ENCODE measurements at regions not wholly inside any gene's neighbourhood (a gene's known extent, or its start where the extent isn't known, plus 50 kb on each side); places are given as distances from the start of the nearest gene placed in this dataset.

DNA sequence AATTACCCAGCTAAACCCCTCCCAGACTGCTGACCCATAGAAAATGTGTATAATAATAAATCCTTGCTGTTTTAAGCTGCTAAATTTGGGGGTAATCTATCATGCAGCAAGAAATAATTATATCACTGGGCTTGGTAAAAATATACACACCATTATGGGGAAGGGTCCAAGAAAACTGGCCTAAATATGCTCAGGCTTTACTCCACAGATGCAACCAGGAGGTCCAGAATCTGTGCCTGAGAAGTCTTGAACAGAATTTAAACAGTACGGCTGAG, 102.5 kb upstream of the SLC44A1 start:
- no TSS peak for BruUV-seq (replicated peaks)
- intact Hi-C loops (cut with micrococcal nuclease), result no loop called here
- H3K27ac Mint-ChIP-seq (ENCODE audit: low read depth, unreplicated experiment), result no peak overlapping the region

DNA sequence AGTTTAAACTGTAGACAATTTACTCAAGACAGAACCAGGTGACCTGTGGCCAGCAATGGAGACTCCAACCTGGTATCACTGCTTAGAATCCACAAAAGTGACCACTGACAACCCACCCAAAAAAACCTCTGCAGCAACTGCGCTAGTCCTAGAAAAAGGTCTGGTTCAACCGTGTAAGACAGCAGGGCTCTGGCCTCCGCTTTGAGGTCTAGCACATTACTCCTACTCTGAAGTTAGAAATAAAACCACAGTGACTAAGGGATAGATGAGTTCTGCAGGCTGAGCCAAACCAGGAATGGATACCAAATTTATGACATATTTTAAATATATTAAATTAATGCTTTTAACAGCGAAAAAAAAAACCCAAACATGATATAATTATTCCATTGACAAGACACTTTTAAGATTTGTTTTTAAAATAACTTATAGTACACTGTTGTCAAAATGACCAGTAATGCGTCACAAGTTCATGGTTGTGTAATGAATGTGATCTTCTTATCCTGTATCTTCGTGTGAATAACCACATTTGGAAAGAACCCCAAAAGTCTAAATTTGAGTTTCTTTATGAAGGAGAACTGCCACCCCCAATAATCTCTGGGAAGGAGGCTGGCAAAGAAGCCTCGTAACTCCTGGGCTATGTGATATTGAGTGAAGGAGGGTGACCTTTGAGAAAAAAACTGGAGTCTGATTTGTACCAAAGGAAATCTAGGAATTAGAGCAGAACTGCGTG, 101.9 kb upstream of the SLC44A1 start:
- DNase-seq (ENCODE audit: unreplicated experiment), result no peak
- H3K4me3 Mint-ChIP-seq (ENCODE audit: unreplicated experiment), result no peak overlapping the region
- TF ChIP-seq, protein P1, sequence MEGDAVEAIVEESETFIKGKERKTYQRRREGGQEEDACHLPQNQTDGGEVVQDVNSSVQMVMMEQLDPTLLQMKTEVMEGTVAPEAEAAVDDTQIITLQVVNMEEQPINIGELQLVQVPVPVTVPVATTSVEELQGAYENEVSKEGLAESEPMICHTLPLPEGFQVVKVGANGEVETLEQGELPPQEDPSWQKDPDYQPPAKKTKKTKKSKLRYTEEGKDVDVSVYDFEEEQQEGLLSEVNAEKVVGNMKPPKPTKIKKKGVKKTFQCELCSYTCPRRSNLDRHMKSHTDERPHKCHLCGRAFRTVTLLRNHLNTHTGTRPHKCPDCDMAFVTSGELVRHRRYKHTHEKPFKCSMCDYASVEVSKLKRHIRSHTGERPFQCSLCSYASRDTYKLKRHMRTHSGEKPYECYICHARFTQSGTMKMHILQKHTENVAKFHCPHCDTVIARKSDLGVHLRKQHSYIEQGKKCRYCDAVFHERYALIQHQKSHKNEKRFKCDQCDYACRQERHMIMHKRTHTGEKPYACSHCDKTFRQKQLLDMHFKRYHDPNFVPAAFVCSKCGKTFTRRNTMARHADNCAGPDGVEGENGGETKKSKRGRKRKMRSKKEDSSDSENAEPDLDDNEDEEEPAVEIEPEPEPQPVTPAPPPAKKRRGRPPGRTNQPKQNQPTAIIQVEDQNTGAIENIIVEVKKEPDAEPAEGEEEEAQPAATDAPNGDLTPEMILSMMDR (IDR thresholded peaks at IDR 0.05; ENCODE audit: unreplicated experiment), result no peak
- ChIA-PET CTCF (interaction anchor here (0.6 to 1.7 kb wide), 2 partner anchors 15 to 279 kb away, joined by 3 to 8 read pairs; no protein-coding TSS in a partner anchor), POLR2A (no interaction called here)
- H3K9me3 Mint-ChIP-seq (ENCODE audit: unreplicated experiment), result no peaks in the 10 kb centered on the region
- H3K36me3 Mint-ChIP-seq (ENCODE audit: insufficient read depth, unreplicated experiment), result no peaks in the 10 kb centered on the region
- intact Hi-C loops (cut with micrococcal nuclease), result no loop called here
- no peaks in the 10 kb centered on the region for H3K27me3 Mint-ChIP-seq (ENCODE audit: insufficient read depth, unreplicated experiment)
- H3K27ac Mint-ChIP-seq (ENCODE audit: low read depth, unreplicated experiment), result no peak overlapping the region
- H3K4me1 Mint-ChIP-seq (ENCODE audit: insufficient read depth, unreplicated experiment), result peaks cover 6% of the 10 kb centered on the region
- BruUV-seq (replicated peaks), result no TSS peak

More for the DNA sequence above, 102.5 kb upstream of the SLC44A1 start:
- ChIA-PET POLR2A (interaction anchor here (1.0 kb wide), 1 partner anchor 112 kb away, joined by 4 read pairs; no protein-coding TSS in a partner anchor), CTCF (interaction anchor here (0.6 to 1.7 kb wide), 2 partner anchors 16 to 279 kb away, joined by 3 to 8 read pairs; no protein-coding TSS in a partner anchor)
- no peak overlapping the region for H3K4me3 Mint-ChIP-seq (ENCODE audit: unreplicated experiment)
- no peaks in the 10 kb centered on the region for H3K36me3 Mint-ChIP-seq (ENCODE audit: insufficient read depth, unreplicated experiment)
- DNase-seq (ENCODE audit: unreplicated experiment), result no peak
- TF ChIP-seq, protein P1 (IDR thresholded peaks at IDR 0.05; ENCODE audit: unreplicated experiment), result no peak
- peaks cover 6% of the 10 kb centered on the region for H3K4me1 Mint-ChIP-seq (ENCODE audit: insufficient read depth, unreplicated experiment)
- no peaks in the 10 kb centered on the region for H3K27me3 Mint-ChIP-seq (ENCODE audit: insufficient read depth, unreplicated experiment)
- no peaks in the 10 kb centered on the region for H3K9me3 Mint-ChIP-seq (ENCODE audit: unreplicated experiment)

DNA sequence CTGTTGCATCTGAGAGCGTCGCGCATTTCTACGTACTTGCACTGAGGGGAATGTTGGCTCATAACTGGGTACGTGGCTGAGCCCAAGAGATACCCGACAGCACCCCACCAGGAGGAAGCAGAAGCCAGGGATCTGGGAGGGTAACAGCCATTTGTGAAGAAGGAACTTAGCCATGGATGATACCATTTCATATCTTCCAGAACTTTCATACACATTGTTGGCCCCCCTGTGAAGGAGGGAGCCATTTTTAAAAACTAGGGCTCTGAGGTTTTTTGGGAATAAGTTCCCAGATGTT, 101.4 kb upstream of the SLC44A1 start:
- Mint-ChIP-seq H3K36me3 (ENCODE audit: insufficient read depth, unreplicated experiment) (no peaks in the 10 kb centered on the region), H3K9me3 (ENCODE audit: unreplicated experiment) (no peaks in the 10 kb centered on the region), H3K27me3 (ENCODE audit: insufficient read depth, unreplicated experiment) (no peaks in the 10 kb centered on the region), H3K27ac (ENCODE audit: low read depth, unreplicated experiment) (no peak overlapping the region), H3K4me1 (ENCODE audit: insufficient read depth, unreplicated experiment) (peaks cover 6% of the 10 kb centered on the region), H3K4me3 (ENCODE audit: unreplicated experiment) (no peak overlapping the region)
- TF ChIP-seq, protein P1 (IDR thresholded peaks at IDR 0.05; ENCODE audit: unreplicated experiment), result no peak
- intact Hi-C loops (cut with micrococcal nuclease), result no loop called here
- CTCF ChIA-PET, result interaction anchor here (11.0 kb wide), 1 partner anchor 279 kb away, joined by 59 read pairs; no protein-coding TSS in a partner anchor
- no peak for DNase-seq (ENCODE audit: unreplicated experiment)
- POLR2A ChIA-PET, result no interaction called here
- BruUV-seq (replicated peaks), result no TSS peak

DNA sequence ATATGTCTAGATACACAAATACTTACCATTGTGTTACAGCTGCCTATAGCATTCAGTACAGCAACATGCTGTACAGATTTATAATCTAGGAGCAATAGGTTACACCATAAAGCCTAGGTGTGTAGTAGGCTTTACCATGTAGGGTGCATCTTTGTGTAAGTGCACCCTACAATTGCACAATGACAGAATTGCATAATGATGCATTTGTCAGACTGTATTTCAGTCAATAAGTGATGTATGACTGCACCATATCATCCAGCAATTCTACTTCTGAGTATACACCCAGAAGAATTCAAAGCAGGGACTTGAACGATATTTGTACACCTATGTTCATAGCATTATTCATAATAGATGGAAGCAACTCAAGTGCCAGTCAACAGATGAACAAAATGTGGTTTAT, 100.4 kb upstream of the SLC44A1 start:
- Mint-ChIP-seq H3K27ac (ENCODE audit: low read depth, unreplicated experiment) (no peak overlapping the region), H3K36me3 (ENCODE audit: insufficient read depth, unreplicated experiment) (no peaks in the 10 kb centered on the region), H3K9me3 (ENCODE audit: unreplicated experiment) (no peaks in the 10 kb centered on the region), H3K4me3 (ENCODE audit: unreplicated experiment) (no peak overlapping the region), H3K4me1 (ENCODE audit: insufficient read depth, unreplicated experiment) (peaks cover 6% of the 10 kb centered on the region), H3K27me3 (ENCODE audit: insufficient read depth, unreplicated experiment) (no peaks in the 10 kb centered on the region)
- CTCF ChIA-PET, result interaction anchor here (0.6 to 11.0 kb wide), 2 partner anchors 12 to 280 kb away, joined by 3 to 59 read pairs; no protein-coding TSS in a partner anchor
- intact Hi-C loops (cut with micrococcal nuclease), result no loop called here
- TF ChIP-seq, protein P1 (IDR thresholded peaks at IDR 0.05; ENCODE audit: unreplicated experiment), result no peak
- no TSS peak for BruUV-seq (replicated peaks)
- DNase-seq (ENCODE audit: unreplicated experiment), result peak; percentile 67
- POLR2A ChIA-PET, result interaction anchor here (0.5 to 1.4 kb wide), 3 partner anchors 11 to 79 kb away, joined by 3 to 4 read pairs (median 3); no protein-coding TSS in a partner anchor

All from MCF 10A (cell line).